ENCODE measurements at regions not wholly inside any gene's neighbourhood (a gene's known extent, or its start where the extent isn't known, plus 50 kb on each side); places are given as distances from the start of the nearest gene placed in this dataset.

- no peak overlapping the region for H3K9ac ChIP-seq (ENCODE audit: insufficient read depth, low read length)
- no peak overlapping the region for H3K4me2 ChIP-seq (ENCODE audit: extremely low read depth, insufficient read depth, low read length)
- no peak overlapping the region for H3K27ac ChIP-seq (ENCODE audit: insufficient read depth, low read length)
- no peaks in the 10 kb centered on the region for H3K9me3 ChIP-seq (ENCODE audit: control insufficient read depth, insufficient read depth, low read depth, low read length)
- H3K27me3 ChIP-seq (ENCODE audit: control insufficient read depth, insufficient read depth, low read length): no peaks in the 10 kb centered on the region
- TF ChIP-seq EZH2 (IDR thresholded peaks at IDR 0.05; ENCODE audit: low read length, missing control alignments): no peak
- TF ChIP-seq, protein P1, sequence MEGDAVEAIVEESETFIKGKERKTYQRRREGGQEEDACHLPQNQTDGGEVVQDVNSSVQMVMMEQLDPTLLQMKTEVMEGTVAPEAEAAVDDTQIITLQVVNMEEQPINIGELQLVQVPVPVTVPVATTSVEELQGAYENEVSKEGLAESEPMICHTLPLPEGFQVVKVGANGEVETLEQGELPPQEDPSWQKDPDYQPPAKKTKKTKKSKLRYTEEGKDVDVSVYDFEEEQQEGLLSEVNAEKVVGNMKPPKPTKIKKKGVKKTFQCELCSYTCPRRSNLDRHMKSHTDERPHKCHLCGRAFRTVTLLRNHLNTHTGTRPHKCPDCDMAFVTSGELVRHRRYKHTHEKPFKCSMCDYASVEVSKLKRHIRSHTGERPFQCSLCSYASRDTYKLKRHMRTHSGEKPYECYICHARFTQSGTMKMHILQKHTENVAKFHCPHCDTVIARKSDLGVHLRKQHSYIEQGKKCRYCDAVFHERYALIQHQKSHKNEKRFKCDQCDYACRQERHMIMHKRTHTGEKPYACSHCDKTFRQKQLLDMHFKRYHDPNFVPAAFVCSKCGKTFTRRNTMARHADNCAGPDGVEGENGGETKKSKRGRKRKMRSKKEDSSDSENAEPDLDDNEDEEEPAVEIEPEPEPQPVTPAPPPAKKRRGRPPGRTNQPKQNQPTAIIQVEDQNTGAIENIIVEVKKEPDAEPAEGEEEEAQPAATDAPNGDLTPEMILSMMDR (conservative IDR thresholded peaks at IDR 0.05 in 1 of 2, IDR thresholded peaks at IDR 0.05 in 1 of 2; ENCODE audit: low read depth in 1 of 2, low read length in 2 of 2): no peak
- no peak for DNase-seq (ENCODE audit: low read depth in 2 of 2)
- no peaks in the 10 kb centered on the region for H4K20me1 ChIP-seq (ENCODE audit: control insufficient read depth, extremely low read depth, insufficient read depth, low read length)
- H2AFZ ChIP-seq (ENCODE audit: low read length): no peak overlapping the region
- H3K4me1 ChIP-seq (ENCODE audit: control insufficient read depth, extremely low read depth, insufficient read depth, low read length): no peaks in the 10 kb centered on the region
- H3K4me3 ChIP-seq (replicated peaks in 1 of 4; ENCODE audit: control extremely low read depth in 1 of 4, insufficient read depth in 1 of 4, low read depth in 3 of 4, low read length in 4 of 4): no peak overlapping the region
- no peaks in the 10 kb centered on the region for H3K36me3 ChIP-seq (ENCODE audit: control insufficient read depth, insufficient read depth, low read length)
- H3K79me2 ChIP-seq (ENCODE audit: control insufficient read depth, insufficient read depth, low read length): no peaks in the 10 kb centered on the region
Measured at GRCh38 chr20:52904837-52905236, 67.3 kb upstream of the TSHZ2 start.

DNA sequence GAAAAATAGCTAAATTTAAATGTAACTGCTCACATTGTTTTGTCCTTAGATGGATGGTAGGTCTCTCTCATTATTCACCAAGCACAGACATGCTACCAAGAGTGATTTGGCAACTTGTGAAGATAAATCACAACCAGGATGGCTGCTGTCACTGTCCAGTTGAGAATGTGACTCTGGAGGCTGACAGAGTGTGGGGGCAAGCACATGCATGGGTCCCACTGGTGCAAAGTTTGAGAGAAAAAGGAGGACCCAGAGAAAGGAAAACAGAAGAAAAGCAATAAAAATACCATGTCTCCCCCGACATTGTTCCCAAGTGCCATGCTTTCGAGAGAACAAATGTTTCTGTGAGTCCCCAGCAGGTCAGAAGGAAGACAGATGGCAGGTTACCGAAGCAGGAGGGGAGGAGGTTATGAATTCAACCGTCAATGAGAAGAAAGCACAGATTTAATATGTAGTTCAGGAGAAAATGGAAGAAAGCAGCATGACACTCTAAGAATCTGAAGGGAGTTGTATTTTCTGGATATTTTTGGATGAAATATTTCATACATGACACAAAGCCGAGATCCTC lies 73.0 kb upstream of the TSHZ2 start:
- Histone ChIP-seq H2AFZ (ENCODE audit: low read length) (no peak overlapping the region), H3K4me2 (ENCODE audit: extremely low read depth, insufficient read depth, low read length) (no peak overlapping the region), H3K4me3 (replicated peaks in 1 of 4; ENCODE audit: control extremely low read depth in 1 of 4, insufficient read depth in 1 of 4, low read depth in 3 of 4, low read length in 4 of 4) (no peak overlapping the region), H3K27ac (ENCODE audit: insufficient read depth, low read length) (no peak overlapping the region), H3K9ac (ENCODE audit: insufficient read depth, low read length) (no peak overlapping the region), H3K4me1 (ENCODE audit: control insufficient read depth, extremely low read depth, insufficient read depth, low read length) (no peaks in the 10 kb centered on the region), H3K9me3 (ENCODE audit: control insufficient read depth, insufficient read depth, low read depth, low read length) (no peaks in the 10 kb centered on the region), H4K20me1 (ENCODE audit: control insufficient read depth, extremely low read depth, insufficient read depth, low read length) (no peaks in the 10 kb centered on the region), H3K27me3 (ENCODE audit: control insufficient read depth, insufficient read depth, low read length) (no peaks in the 10 kb centered on the region), H3K79me2 (ENCODE audit: control insufficient read depth, insufficient read depth, low read length) (no peaks in the 10 kb centered on the region), H3K36me3 (ENCODE audit: control insufficient read depth, insufficient read depth, low read length) (no peaks in the 10 kb centered on the region)
- no peak for DNase-seq (ENCODE audit: low read depth in 2 of 2)
- TF ChIP-seq, protein P1 (conservative IDR thresholded peaks at IDR 0.05 in 1 of 2, IDR thresholded peaks at IDR 0.05 in 1 of 2; ENCODE audit: low read depth in 1 of 2, low read length in 2 of 2): no peak
- TF ChIP-seq EZH2 (IDR thresholded peaks at IDR 0.05; ENCODE audit: low read length, missing control alignments): no peak

DNA sequence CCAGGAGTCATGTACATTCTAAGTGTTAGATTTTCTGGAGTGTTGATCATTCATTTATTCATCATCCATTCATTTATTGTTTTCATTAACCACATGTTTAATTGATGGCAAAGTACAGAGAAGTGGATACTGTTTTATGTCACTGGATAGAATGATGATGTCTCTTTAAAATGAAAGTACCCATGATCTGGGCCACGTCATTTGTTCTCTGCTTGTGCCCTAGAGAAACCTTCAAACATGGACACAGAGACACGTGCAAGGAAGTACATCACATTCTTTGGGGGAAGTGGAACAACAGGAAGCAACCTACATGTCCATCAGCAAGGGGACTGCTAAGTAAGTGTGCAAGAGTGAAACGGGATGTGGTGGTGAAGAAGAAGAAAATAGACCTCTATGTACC lies 75.8 kb upstream of the TSHZ2 start:
- Histone ChIP-seq H3K9ac (ENCODE audit: insufficient read depth, low read length) (no peak overlapping the region), H3K36me3 (ENCODE audit: control insufficient read depth, insufficient read depth, low read length) (no peaks in the 10 kb centered on the region), H3K9me3 (ENCODE audit: control insufficient read depth, insufficient read depth, low read depth, low read length) (no peaks in the 10 kb centered on the region), H2AFZ (ENCODE audit: low read length) (peak overlapping the region; percentile 83), H3K4me1 (ENCODE audit: control insufficient read depth, extremely low read depth, insufficient read depth, low read length) (no peaks in the 10 kb centered on the region), H3K79me2 (ENCODE audit: control insufficient read depth, insufficient read depth, low read length) (no peaks in the 10 kb centered on the region), H4K20me1 (ENCODE audit: control insufficient read depth, extremely low read depth, insufficient read depth, low read length) (no peaks in the 10 kb centered on the region), H3K4me3 (replicated peaks in 1 of 4; ENCODE audit: control extremely low read depth in 1 of 4, insufficient read depth in 1 of 4, low read depth in 3 of 4, low read length in 4 of 4) (no peak overlapping the region), H3K4me2 (ENCODE audit: extremely low read depth, insufficient read depth, low read length) (no peak overlapping the region), H3K27me3 (ENCODE audit: control insufficient read depth, insufficient read depth, low read length) (no peaks in the 10 kb centered on the region), H3K27ac (ENCODE audit: insufficient read depth, low read length) (no peak overlapping the region)
- peak in 1 of 2 donors; percentile 18 for DNase-seq (ENCODE audit: low read depth in 2 of 2)
- TF ChIP-seq, protein P1 (conservative IDR thresholded peaks at IDR 0.05 in 1 of 2, IDR thresholded peaks at IDR 0.05 in 1 of 2; ENCODE audit: low read depth in 1 of 2, low read length in 2 of 2): no peak
- TF ChIP-seq EZH2 (IDR thresholded peaks at IDR 0.05; ENCODE audit: low read length, missing control alignments): no peak
